Right lobe of liver (tissue), 4 donors: ENCODE measurements at regions not wholly inside any gene's neighbourhood (a gene's known extent, or its start where the extent isn't known, plus 50 kb on each side); places are given as distances from the start of the nearest gene placed in this dataset.

Source experiments
- CTCF ChIP-seq, 4 donors: fragments of 200-600 bp in 3 of 4; fragments of 450-650 bp in 1 of 4; IDR thresholded peaks; one replicate each; pipeline versions ENCODE4 v1.5.1 to v1.8.0; 2016 to 2022; ENCODE audit warnings: antibody characterized with exemption in 4 of 4, mild to moderate bottlenecking in 2 of 4
- POLR2A ChIP-seq: fragments of 450-650 bp; IDR thresholded peaks from one replicate; pipeline ENCODE4 v1.6.1; 2017; ENCODE audit warnings: antibody characterized with exemption, mild to moderate bottlenecking
- donor health status: DM: no; HTN: no; CAD: no.
- donor health status: DM: no; HTN: no; CAD: no.
- donor health status: DM: no; HTN: yes; CAD: no.

DNA sequence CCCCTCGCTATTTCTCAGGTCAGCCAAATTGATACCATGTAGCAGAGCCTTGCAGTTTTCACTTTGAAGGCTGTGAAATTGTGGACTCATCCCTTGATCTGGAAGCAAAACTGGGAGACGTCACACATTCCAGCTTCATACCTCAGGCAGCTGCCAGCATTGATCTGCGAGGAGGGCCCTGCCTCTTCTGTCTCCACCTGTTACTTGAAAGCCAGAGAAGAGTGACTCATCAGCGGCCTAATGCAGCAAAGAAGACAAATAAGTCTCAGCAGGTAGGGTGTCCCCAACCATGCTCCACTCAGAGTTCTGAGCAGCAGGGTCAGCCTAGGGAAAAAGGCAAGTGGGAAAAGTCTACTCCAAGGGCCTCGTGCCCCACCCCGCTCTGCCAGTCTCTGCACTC is 69.4 kb upstream of the BMP2 start:
- TF ChIP-seq POLR2A (no peak), CTCF (IDR thresholded peaks at IDR 0.05) (no peak)
